A549 (cell line): ENCODE measurements at regions not wholly inside any gene's neighbourhood (a gene's known extent, or its start where the extent isn't known, plus 50 kb on each side); places are given as distances from the start of the nearest gene placed in this dataset.

Experiments used
- CHD2 ChIP-seq: fragments of 150-350 bp; IDR thresholded peaks from 2 replicates; pipeline ENCODE4 v1.6.1; 2014; ENCODE audit warnings: low read length; ENCODE audit not compliant: partially characterized antibody
- FOSB ChIP-seq: fragments of 250-450 bp; sonication (Bioruptor Pico); IDR thresholded peaks from 2 replicates; pipeline ENCODE4 v1.5.0; 2020; ENCODE audit warnings: mild to moderate bottlenecking, moderate library complexity
- JUN ChIP-seq, 2 experiments: fragments of >200 bp; sonication (Bioruptor Twin); formaldehyde crosslinking; IDR thresholded peaks; 2 replicates in 1 of 2; 3 replicates in 1 of 2; pipeline ENCODE4 v1.6.1; 2016 to 2017
- MAFK ChIP-seq: fragments of 450-650 bp; IDR thresholded peaks from 2 replicates; pipeline ENCODE4 v1.6.1; 2014; ENCODE audit not compliant: partially characterized antibody
- POLR2AphosphoS2 ChIP-seq: conservative IDR thresholded peaks from 2 replicates; pipeline ENCODE4 v1.6.1; 2012; ENCODE audit warnings: low read length, improper control_type of control experiment, inconsistent platforms
- USF2 ChIP-seq: fragments of 450-650 bp; IDR thresholded peaks from 2 replicates; pipeline ENCODE4 v1.6.1; 2014; ENCODE audit warnings: antibody characterized with exemption
- ZFP36 ChIP-seq: fragments of 450-650 bp; IDR thresholded peaks from 2 replicates; pipeline ENCODE4 v1.6.1; 2014; ENCODE audit warnings: borderline replicate concordance; ENCODE audit not compliant: partially characterized antibody
- TF ChIP-seq, protein P1 (sequence below): fragments of >200 bp; sonication (Bioruptor Twin); formaldehyde crosslinking; IDR thresholded peaks from 3 replicates; pipeline ENCODE4 v1.5.1; 2016
- TF ChIP-seq, protein P2 (sequence below): IDR thresholded peaks from 2 replicates; pipeline ENCODE4 v1.6.1; 2012; ENCODE audit warnings: low read depth, borderline replicate concordance

DNA sequence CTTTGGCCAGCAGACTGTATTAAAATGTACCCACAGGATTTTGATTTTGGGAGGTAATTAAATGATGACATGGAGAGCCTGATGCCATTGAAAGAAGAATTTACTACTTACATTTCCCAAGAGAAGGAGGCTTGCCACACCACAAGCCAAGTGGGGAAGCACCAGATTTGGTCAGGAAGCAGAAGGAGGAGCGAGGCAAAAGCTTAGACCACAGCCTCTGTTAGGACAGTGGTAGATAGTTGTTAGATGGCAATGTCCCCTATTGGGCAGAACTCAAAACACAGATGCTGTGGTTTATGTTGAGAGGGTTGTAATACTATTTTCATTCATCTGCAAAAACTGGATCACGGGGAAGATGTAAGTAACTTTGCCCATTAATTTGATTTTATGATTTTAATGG, 709.4 kb downstream of the VRK1 start:
- TF ChIP-seq, protein P1, sequence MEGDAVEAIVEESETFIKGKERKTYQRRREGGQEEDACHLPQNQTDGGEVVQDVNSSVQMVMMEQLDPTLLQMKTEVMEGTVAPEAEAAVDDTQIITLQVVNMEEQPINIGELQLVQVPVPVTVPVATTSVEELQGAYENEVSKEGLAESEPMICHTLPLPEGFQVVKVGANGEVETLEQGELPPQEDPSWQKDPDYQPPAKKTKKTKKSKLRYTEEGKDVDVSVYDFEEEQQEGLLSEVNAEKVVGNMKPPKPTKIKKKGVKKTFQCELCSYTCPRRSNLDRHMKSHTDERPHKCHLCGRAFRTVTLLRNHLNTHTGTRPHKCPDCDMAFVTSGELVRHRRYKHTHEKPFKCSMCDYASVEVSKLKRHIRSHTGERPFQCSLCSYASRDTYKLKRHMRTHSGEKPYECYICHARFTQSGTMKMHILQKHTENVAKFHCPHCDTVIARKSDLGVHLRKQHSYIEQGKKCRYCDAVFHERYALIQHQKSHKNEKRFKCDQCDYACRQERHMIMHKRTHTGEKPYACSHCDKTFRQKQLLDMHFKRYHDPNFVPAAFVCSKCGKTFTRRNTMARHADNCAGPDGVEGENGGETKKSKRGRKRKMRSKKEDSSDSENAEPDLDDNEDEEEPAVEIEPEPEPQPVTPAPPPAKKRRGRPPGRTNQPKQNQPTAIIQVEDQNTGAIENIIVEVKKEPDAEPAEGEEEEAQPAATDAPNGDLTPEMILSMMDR: no peak
- no peak for TF ChIP-seq JUN (IDR thresholded peaks at IDR 0.05)
- TF ChIP-seq POLR2AphosphoS2: no peak
- TF ChIP-seq ZFP36: no peak
- TF ChIP-seq CHD2: no peak
- TF ChIP-seq MAFK: no peak
- TF ChIP-seq, protein P2, sequence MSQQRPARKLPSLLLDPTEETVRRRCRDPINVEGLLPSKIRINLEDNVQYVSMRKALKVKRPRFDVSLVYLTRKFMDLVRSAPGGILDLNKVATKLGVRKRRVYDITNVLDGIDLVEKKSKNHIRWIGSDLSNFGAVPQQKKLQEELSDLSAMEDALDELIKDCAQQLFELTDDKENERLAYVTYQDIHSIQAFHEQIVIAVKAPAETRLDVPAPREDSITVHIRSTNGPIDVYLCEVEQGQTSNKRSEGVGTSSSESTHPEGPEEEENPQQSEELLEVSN: no peak
- no peak for TF ChIP-seq USF2
- TF ChIP-seq FOSB (CRISPR knock-in tag): no peak
